MM.1S (cell line): ENCODE measurements at regions not wholly inside any gene's neighbourhood (a gene's known extent, or its start where the extent isn't known, plus 50 kb on each side); places are given as distances from the start of the nearest gene placed in this dataset.

Source experiments
- DNase-seq: peaks from one replicate; pipeline ENCODE4 v3.0.0-alpha.2; 2015
- H2AFZ ChIP-seq: fragments of 300-600 bp; sonication (generic); 2 replicates; pipeline ENCODE4 v1.6.0; 2016; ENCODE audit warnings: antibody characterized with exemption, low read length
- H3F3A ChIP-seq: fragments of 300-600 bp; sonication (generic); 2 replicates; pipeline ENCODE4 v1.6.1; 2016; ENCODE audit warnings: mild to moderate bottlenecking, antibody characterized with exemption, low read length, moderate library complexity, mixed read lengths; ENCODE audit not compliant: insufficient read depth
- H3K27ac ChIP-seq: fragments of 300-600 bp; sonication (generic); 2 replicates; pipeline ENCODE4 v1.5.1; 2016; ENCODE audit warnings: mild to moderate bottlenecking, low read length
- H3K27me3 ChIP-seq: fragments of 300-600 bp; sonication (generic); replicated peaks from 2 replicates; pipeline ENCODE4 v1.6.0; 2016; ENCODE audit warnings: low read length; ENCODE audit not compliant: insufficient read depth
- H3K36me3 ChIP-seq: fragments of 300-600 bp; sonication (generic); replicated peaks from 2 replicates; pipeline ENCODE4 v1.6.1; 2016; ENCODE audit warnings: mild to moderate bottlenecking, low read length, mixed read lengths; ENCODE audit not compliant: insufficient read depth
- H3K4me1 ChIP-seq: fragments of 300-600 bp; sonication (generic); 2 replicates; pipeline ENCODE4 v1.6.1; 2016; ENCODE audit warnings: low read length, mixed read lengths
- H3K4me2 ChIP-seq: fragments of 300-600 bp; sonication (generic); 2 replicates; pipeline ENCODE4 v1.6.0; 2016; ENCODE audit warnings: low read depth, low read length
- H3K4me3 ChIP-seq: fragments of 300-600 bp; sonication (generic); 2 replicates; pipeline ENCODE4 v1.5.1; 2016; ENCODE audit warnings: low read length, mixed read lengths
- H3K79me2 ChIP-seq: fragments of 300-600 bp; sonication (generic); 2 replicates; pipeline ENCODE4 v1.6.1; 2016; ENCODE audit warnings: mixed run types, low read length, mixed read lengths
- H3K9ac ChIP-seq: fragments of 300-600 bp; sonication (generic); 2 replicates; pipeline ENCODE4 v1.6.1; 2016; ENCODE audit warnings: low read length, mixed read lengths
- H3K9me2 ChIP-seq: fragments of 300-600 bp; sonication (generic); replicated peaks from 2 replicates; pipeline ENCODE4 v1.6.1; 2016; ENCODE audit warnings: mild to moderate bottlenecking, low read length, mixed read lengths; ENCODE audit not compliant: insufficient read depth
- H3K9me3 ChIP-seq: fragments of 300-600 bp; sonication (generic); replicated peaks from 2 replicates; pipeline ENCODE4 v1.6.1; 2016; ENCODE audit warnings: mild to moderate bottlenecking, low read length, mixed read lengths; ENCODE audit not compliant: insufficient read depth
- H4K20me1 ChIP-seq: fragments of 300-600 bp; sonication (generic); 2 replicates; pipeline ENCODE4 v1.6.1; 2016; ENCODE audit warnings: mild to moderate bottlenecking, low read length, moderate library complexity, mixed read lengths; ENCODE audit not compliant: insufficient read depth
- CTCF ChIP-seq: fragments of 300-600 bp; sonication (generic); IDR thresholded peaks from 2 replicates; pipeline ENCODE4 v1.5.1; 2016; ENCODE audit warnings: antibody characterized with exemption, low read length, mixed read lengths
- EZH2 ChIP-seq: fragments of 300-600 bp; sonication (generic); optimal IDR thresholded peaks from 2 replicates; pipeline ENCODE3; 2017; ENCODE audit warnings: low read depth, mild to moderate bottlenecking, antibody characterized with exemption, low read length, mixed read lengths
- EZH2phosphoT487 ChIP-seq: fragments of 300-600 bp; sonication (generic); IDR thresholded peaks from 2 replicates; pipeline ENCODE4 v1.6.1; 2018; ENCODE audit warnings: antibody characterized with exemption, low read length

DNA sequence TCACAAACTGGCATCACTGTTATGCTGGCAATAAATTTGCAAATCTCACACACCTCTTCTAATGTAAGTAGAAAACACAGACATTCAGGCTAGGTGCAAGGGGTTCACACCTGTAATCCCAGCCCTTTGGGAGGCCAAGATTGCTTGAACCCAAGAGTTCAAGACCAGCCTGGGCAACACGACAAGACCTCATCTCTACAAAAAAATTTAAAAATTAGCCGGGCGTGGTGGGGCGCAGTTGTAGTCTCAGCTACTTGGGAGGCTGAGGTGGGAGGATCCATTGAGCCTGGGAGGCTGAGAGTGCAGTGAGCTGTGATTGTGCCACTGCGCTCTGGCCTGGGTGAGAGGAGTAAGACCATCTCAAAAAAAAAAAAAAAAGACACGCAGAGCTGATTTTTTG lies 83.1 kb upstream of the ENPP6 start:
- TF ChIP-seq CTCF (no peak), EZH2phosphoT487 (no peak), EZH2 (no peak)
- no peak overlapping the region for H3K27ac ChIP-seq
- H2AFZ ChIP-seq, result no peak overlapping the region
- no peaks in the 10 kb centered on the region for H3K9me3 ChIP-seq
- no peak for DNase-seq
- H3K36me3 ChIP-seq, result no peaks in the 10 kb centered on the region
- no peaks in the 10 kb centered on the region for H3K27me3 ChIP-seq
- H3K79me2 ChIP-seq, result no peaks in the 10 kb centered on the region
- no peak overlapping the region for H3K9ac ChIP-seq
- H3K4me2 ChIP-seq, result no peak overlapping the region
- H4K20me1 ChIP-seq, result no peaks in the 10 kb centered on the region
- H3K9me2 ChIP-seq, result no peaks in the 10 kb centered on the region
- H3K4me1 ChIP-seq, result no peaks in the 10 kb centered on the region
- H3F3A ChIP-seq, result no peaks in the 10 kb centered on the region
- H3K4me3 ChIP-seq, result no peak overlapping the region

GRCh38 chr4:184298254-184298653 lies 80.6 kb upstream of the ENPP6 start:
- no peak overlapping the region for H3K4me3 ChIP-seq
- H2AFZ ChIP-seq, result no peak overlapping the region
- H3K9me3 ChIP-seq, result no peaks in the 10 kb centered on the region
- H3K9me2 ChIP-seq, result no peaks in the 10 kb centered on the region
- no peak for TF ChIP-seq CTCF
- TF ChIP-seq EZH2, result no peak
- TF ChIP-seq EZH2phosphoT487, result no peak
- no peaks in the 10 kb centered on the region for H3K79me2 ChIP-seq
- no peaks in the 10 kb centered on the region for H3K36me3 ChIP-seq
- no peak overlapping the region for H3K9ac ChIP-seq
- no peaks in the 10 kb centered on the region for H3K4me1 ChIP-seq
- H4K20me1 ChIP-seq, result no peaks in the 10 kb centered on the region
- no peak overlapping the region for H3K27ac ChIP-seq
- H3K27me3 ChIP-seq, result no peaks in the 10 kb centered on the region
- no peak for DNase-seq
- H3F3A ChIP-seq, result no peaks in the 10 kb centered on the region
- H3K4me2 ChIP-seq, result no peak overlapping the region

- H3K4me1 ChIP-seq, result no peaks in the 10 kb centered on the region
- H3K4me3 ChIP-seq, result no peak overlapping the region
- TF ChIP-seq EZH2, result no peak
- TF ChIP-seq EZH2phosphoT487, result no peak
- TF ChIP-seq CTCF, result no peak
- no peak overlapping the region for H2AFZ ChIP-seq
- H3K79me2 ChIP-seq, result no peaks in the 10 kb centered on the region
- no peak overlapping the region for H3K4me2 ChIP-seq
- no peaks in the 10 kb centered on the region for H3F3A ChIP-seq
- H3K27me3 ChIP-seq, result no peaks in the 10 kb centered on the region
- H3K9me3 ChIP-seq, result no peaks in the 10 kb centered on the region
- no peak overlapping the region for H3K9ac ChIP-seq
- no peak for DNase-seq
- H3K36me3 ChIP-seq, result no peaks in the 10 kb centered on the region
- no peaks in the 10 kb centered on the region for H4K20me1 ChIP-seq
- no peak overlapping the region for H3K27ac ChIP-seq
- H3K9me2 ChIP-seq, result no peaks in the 10 kb centered on the region
These were observed 77.5 kb upstream of the ENPP6 start for GRCh38 chr4:184295206-184295605.
